IMR-90 (cell line): ENCODE measurements at regions not wholly inside any gene's neighbourhood (a gene's known extent, or its start where the extent isn't known, plus 50 kb on each side); places are given as distances from the start of the nearest gene placed in this dataset.

Experiments used
- ATAC-seq: fragments of 200-7000 bp; cut with Tn5 transposase; 2 replicates; pipeline ENCODE4 v1.9.1; 2020; ENCODE audit warnings: low read depth, mild to moderate bottlenecking, moderate library complexity
- BruUV-seq: library from RNA; stranded (reverse); fragments of 400-500 nt; replicated peaks from 2 replicates; lab custom pipeline; 2021; lab: Mats Ljungman, UMichigan
- CTCF ChIA-PET: fragments of 300-600 bp; formaldehyde crosslinking; extraction: SDS; loops from one replicate; lab custom pipeline; 2021; ENCODE audit warnings: antibody characterized with exemption; lab: Yijun Ruan, JAX
- POLR2A ChIA-PET: fragments of 300-600 bp; sonication (Branson Sonifier 250); formaldehyde crosslinking; loops from one replicate; lab custom pipeline; 2022; ENCODE audit warnings: antibody characterized with exemption; ENCODE audit not compliant: unreplicated experiment; lab: Charles Lee
- DNase-seq: peaks from one replicate; pipeline ENCODE4 v3.0.0; 2013
- H2AFZ ChIP-seq: replicated peaks from 2 replicates; pipeline ENCODE3; 2013; ENCODE audit warnings: low read length, mild to moderate bottlenecking; ENCODE audit not compliant: poor library complexity
- H2AK5ac ChIP-seq: 2 replicates; pipeline ENCODE4 v1.6.1; 2013; ENCODE audit warnings: low read depth, low read length, inconsistent platforms
- H2AK9ac ChIP-seq: replicated peaks from 2 replicates; pipeline ENCODE3; 2013; ENCODE audit warnings: mild to moderate bottlenecking, low read depth, low read length, moderate library complexity; ENCODE audit not compliant: poor library complexity
- H2BK120ac ChIP-seq: 2 replicates; pipeline ENCODE4 v1.6.1; 2013; ENCODE audit warnings: low read depth, low read length, inconsistent platforms
- H2BK15ac ChIP-seq: 3 replicates; pipeline ENCODE4 v1.6.1; 2013; ENCODE audit warnings: low read depth, low read length, inconsistent platforms
- H2BK20ac ChIP-seq: 2 replicates; pipeline ENCODE4 v1.6.1; 2013; ENCODE audit warnings: low read depth, mild to moderate bottlenecking, inconsistent platforms, low read length, moderate library complexity
- H2BK5ac ChIP-seq: 2 replicates; pipeline ENCODE4 v1.6.1; 2013; ENCODE audit warnings: mild to moderate bottlenecking, low read depth, low read length, inconsistent platforms; ENCODE audit not compliant: poor library complexity, severe bottlenecking
- H3K14ac ChIP-seq: replicated peaks from 2 replicates; pipeline ENCODE4 v1.6.1; 2013; ENCODE audit warnings: low read depth, low read length, inconsistent platforms
- H3K18ac ChIP-seq: 2 replicates; pipeline ENCODE4 v1.6.1; 2013; ENCODE audit warnings: low read depth, low read length, control low read depth
- H3K23ac ChIP-seq: 2 replicates; pipeline ENCODE4 v1.6.1; 2013; ENCODE audit warnings: low read depth, low read length, inconsistent platforms
- H3K27ac ChIP-seq: 2 replicates; pipeline ENCODE4 v1.5.1; 2013; ENCODE audit warnings: mild to moderate bottlenecking, control low read depth, low read length; ENCODE audit not compliant: insufficient read depth
- H3K27me3 ChIP-seq: 2 replicates; pipeline ENCODE4 v1.6.1; 2013; ENCODE audit warnings: low read length; ENCODE audit not compliant: control insufficient read depth, insufficient read depth
- H3K36me3 ChIP-seq: 2 replicates; pipeline ENCODE4 v1.6.1; 2013; ENCODE audit warnings: low read length, mixed read lengths; ENCODE audit not compliant: control insufficient read depth, insufficient read depth
- H3K4ac ChIP-seq: 2 replicates; pipeline ENCODE4 v1.6.1; 2013; ENCODE audit warnings: low read depth, low read length, inconsistent platforms
- H3K4me1 ChIP-seq: 2 replicates; pipeline ENCODE4 v1.6.1; 2013; ENCODE audit warnings: low read length, mixed read lengths; ENCODE audit not compliant: control insufficient read depth, insufficient read depth
- H3K4me2 ChIP-seq: 2 replicates; pipeline ENCODE4 v1.6.1; 2013; ENCODE audit warnings: low read depth, mild to moderate bottlenecking, control low read depth, low read length, moderate library complexity
- H3K4me3 ChIP-seq: 2 replicates; pipeline ENCODE4 v1.5.1; 2013; ENCODE audit warnings: low read depth, mild to moderate bottlenecking, control low read depth, low read length, moderate library complexity; ENCODE audit not compliant: insufficient read depth
- H3K56ac ChIP-seq: 2 replicates; pipeline ENCODE4 v1.6.1; 2013; ENCODE audit warnings: low read length, inconsistent platforms; ENCODE audit not compliant: insufficient read depth; ENCODE audit errors: extremely low read depth
- H3K79me1 ChIP-seq, 2 experiments: 2 replicates each; pipeline ENCODE4 v1.6.1; 2013; ENCODE audit warnings: low read length in 2 of 2, inconsistent platforms in 1 of 2, low read depth in 1 of 2
- H3K9ac ChIP-seq: 2 replicates; pipeline ENCODE4 v1.6.1; 2013; ENCODE audit warnings: low read depth, low read length, control low read depth
- H3K9me1 ChIP-seq: 2 replicates; pipeline ENCODE4 v1.6.1; 2013; ENCODE audit warnings: low read length, inconsistent platforms; ENCODE audit not compliant: insufficient read depth
- H3K9me3 ChIP-seq: 2 replicates; pipeline ENCODE4 v1.6.1; 2013; ENCODE audit warnings: low read length; ENCODE audit not compliant: control insufficient read depth, insufficient read depth
- H4K20me1 ChIP-seq: 2 replicates; pipeline ENCODE4 v1.6.1; 2013; ENCODE audit warnings: low read length, inconsistent platforms; ENCODE audit not compliant: insufficient read depth
- H4K5ac ChIP-seq: 2 replicates; pipeline ENCODE4 v1.6.1; 2013; ENCODE audit warnings: mild to moderate bottlenecking, low read depth, low read length, control low read depth
- H4K8ac ChIP-seq, 2 experiments: 2 replicates each; pipeline ENCODE4 v1.6.1; 2013; ENCODE audit warnings: low read depth in 2 of 2, low read length in 2 of 2, control low read depth in 1 of 2, inconsistent platforms in 1 of 2
- H4K91ac ChIP-seq: 2 replicates; pipeline ENCODE4 v1.6.1; 2013; ENCODE audit warnings: low read depth, low read length, inconsistent platforms; ENCODE audit not compliant: insufficient read depth
- BHLHE40 ChIP-seq: fragments of 150-350 bp; IDR thresholded peaks from 2 replicates; pipeline ENCODE4 v1.6.1; 2016; ENCODE audit warnings: mild to moderate bottlenecking, low read depth, low read length
- CHD1 ChIP-seq: IDR thresholded peaks from 2 replicates; pipeline ENCODE4 v1.6.1; 2012; ENCODE audit warnings: low read depth, low read length, improper control_type of control experiment
- FOS ChIP-seq: fragments of 150-350 bp; IDR thresholded peaks from 2 replicates; pipeline ENCODE4 v1.6.1; 2016; ENCODE audit warnings: low read depth, low read length
- MAZ ChIP-seq: IDR thresholded peaks from 2 replicates; pipeline ENCODE4 v1.6.1; 2012; ENCODE audit warnings: low read depth, mild to moderate bottlenecking, low read length, improper control_type of control experiment, moderate library complexity, borderline replicate concordance
- MXI1 ChIP-seq: IDR thresholded peaks from 2 replicates; pipeline ENCODE4 v1.6.1; 2012; ENCODE audit warnings: low read depth, mild to moderate bottlenecking, low read length, moderate library complexity, borderline replicate concordance
- POLR2A ChIP-seq: IDR thresholded peaks from 2 replicates; pipeline ENCODE4 v1.6.1; 2012; ENCODE audit warnings: mild to moderate bottlenecking, low read depth, low read length
- RAD21 ChIP-seq: IDR thresholded peaks from 2 replicates; pipeline ENCODE4 v1.6.1; 2012; ENCODE audit warnings: low read length, improper control_type of control experiment
- RCOR1 ChIP-seq: IDR thresholded peaks from 2 replicates; pipeline ENCODE4 v1.6.1; 2012; ENCODE audit warnings: mild to moderate bottlenecking, low read length, improper control_type of control experiment; ENCODE audit not compliant: insufficient replicate concordance
- WGBS, 2 experiments: methylation state at CpG; one replicate each; pipeline versions ENCODE4 v1.1.5 to v1.1.7; 2013; ENCODE audit warnings: missing lambda C conversion rate in 2 of 2; ENCODE audit not compliant: insufficient read length in 1 of 2; ENCODE audit errors: extremely low coverage in 2 of 2; 5-methylcytosine and 5-hydroxymethylcytosine counted together
- dilution Hi-C: fragments of 300-500 bp; cut with HindIII; formaldehyde crosslinking; loops from one replicate; pipeline ENCODE4 v1.14.3; 2018; ENCODE audit warnings: low sequenced_read_pairs; ENCODE audit not compliant: unreplicated experiment
- in situ Hi-C: fragments of 300-500 bp; cut with MboI; formaldehyde crosslinking; loops from 3 replicates; pipeline ENCODE4 v1.14.3; 2019; ENCODE audit warnings: low sequenced_read_pairs, inconsistent platforms, mixed read lengths
- intact Hi-C: fragments of 100-400 bp; cut with micrococcal nuclease; formaldehyde crosslinking; loops from 2 replicates; pipeline ENCODE4 v1.10.0; 2022
- TF ChIP-seq, protein P1 (sequence below): fragments of 150-350 bp; IDR thresholded peaks from 2 replicates; pipeline ENCODE4 v1.6.1; 2016; ENCODE audit warnings: low read depth, mild to moderate bottlenecking, low read length, moderate library complexity, borderline replicate concordance
- TF ChIP-seq, protein P2 (sequence below): fragments of 150-350 bp; IDR thresholded peaks from 2 replicates; pipeline ENCODE4 v1.6.1; 2017; ENCODE audit warnings: mild to moderate bottlenecking, antibody characterized with exemption, low read length, low read depth

DNA sequence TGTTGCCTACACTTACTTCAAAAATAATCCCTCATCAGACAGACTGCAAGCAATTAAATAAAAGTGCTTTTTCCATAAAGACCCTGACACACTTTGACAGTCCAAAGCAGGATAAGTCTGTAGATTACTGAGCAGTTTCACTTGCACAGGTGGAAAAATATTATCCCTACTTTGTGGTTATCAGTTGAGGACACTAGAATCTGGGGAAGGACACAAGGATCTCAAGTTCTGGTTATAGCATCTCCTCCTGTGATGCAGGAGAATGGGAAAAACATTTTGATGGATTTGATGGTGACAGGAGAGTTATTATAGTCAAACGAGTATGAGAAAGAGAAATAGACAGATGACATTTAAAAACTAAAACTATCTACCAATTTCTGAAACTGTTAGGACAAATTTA, 122.9 kb upstream of the PCDH9 start:
- H4K91ac ChIP-seq: no peak overlapping the region
- ChIA-PET CTCF (no interaction called here), POLR2A (no interaction called here)
- no peak overlapping the region for H3K56ac ChIP-seq
- H3K4me1 ChIP-seq: no peaks in the 10 kb centered on the region
- H3K4me2 ChIP-seq: no peak overlapping the region
- H2BK20ac ChIP-seq: no peak overlapping the region
- H3K9ac ChIP-seq: no peak overlapping the region
- H2BK120ac ChIP-seq: no peak overlapping the region
- H3K18ac ChIP-seq: no peak overlapping the region
- BruUV-seq: no TSS peak
- DNase-seq (no peak), ATAC-seq (no peak)
- no peak overlapping the region for H4K8ac ChIP-seq
- H3K23ac ChIP-seq: no peak overlapping the region
- in situ Hi-C loops (no loop called here), dilution Hi-C loops (no loop called here), intact Hi-C loops (no loop called here)
- no peak overlapping the region for H3K4ac ChIP-seq
- no CpG with 5 or more reads among the region's 1 CpG for WGBS, 2 experiments
- no peaks in the 10 kb centered on the region for H4K20me1 ChIP-seq
- no peak overlapping the region for H3K27ac ChIP-seq
- no peak overlapping the region for H2BK5ac ChIP-seq
- TF ChIP-seq POLR2A: no peak
- no peak for TF ChIP-seq RCOR1
- no peak for TF ChIP-seq RAD21
- TF ChIP-seq CHD1: no peak
- TF ChIP-seq, protein P1, sequence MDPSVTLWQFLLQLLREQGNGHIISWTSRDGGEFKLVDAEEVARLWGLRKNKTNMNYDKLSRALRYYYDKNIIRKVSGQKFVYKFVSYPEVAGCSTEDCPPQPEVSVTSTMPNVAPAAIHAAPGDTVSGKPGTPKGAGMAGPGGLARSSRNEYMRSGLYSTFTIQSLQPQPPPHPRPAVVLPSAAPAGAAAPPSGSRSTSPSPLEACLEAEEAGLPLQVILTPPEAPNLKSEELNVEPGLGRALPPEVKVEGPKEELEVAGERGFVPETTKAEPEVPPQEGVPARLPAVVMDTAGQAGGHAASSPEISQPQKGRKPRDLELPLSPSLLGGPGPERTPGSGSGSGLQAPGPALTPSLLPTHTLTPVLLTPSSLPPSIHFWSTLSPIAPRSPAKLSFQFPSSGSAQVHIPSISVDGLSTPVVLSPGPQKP: no peak
- TF ChIP-seq MXI1: no peak
- TF ChIP-seq BHLHE40: no peak
- no peak for TF ChIP-seq FOS
- TF ChIP-seq, protein P2, sequence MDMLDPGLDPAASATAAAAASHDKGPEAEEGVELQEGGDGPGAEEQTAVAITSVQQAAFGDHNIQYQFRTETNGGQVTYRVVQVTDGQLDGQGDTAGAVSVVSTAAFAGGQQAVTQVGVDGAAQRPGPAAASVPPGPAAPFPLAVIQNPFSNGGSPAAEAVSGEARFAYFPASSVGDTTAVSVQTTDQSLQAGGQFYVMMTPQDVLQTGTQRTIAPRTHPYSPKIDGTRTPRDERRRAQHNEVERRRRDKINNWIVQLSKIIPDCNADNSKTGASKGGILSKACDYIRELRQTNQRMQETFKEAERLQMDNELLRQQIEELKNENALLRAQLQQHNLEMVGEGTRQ: no peak
- TF ChIP-seq MAZ: no peak
- no peaks in the 10 kb centered on the region for H3K27me3 ChIP-seq
- no peak overlapping the region for H2AFZ ChIP-seq
- no peak overlapping the region for H3K4me3 ChIP-seq
- no peaks in the 10 kb centered on the region for H3K9me1 ChIP-seq
- H3K14ac ChIP-seq: no peak overlapping the region
- H3K36me3 ChIP-seq: no peaks in the 10 kb centered on the region
- H3K79me1 ChIP-seq: no peaks in the 10 kb centered on the region
- no peak overlapping the region for H2BK15ac ChIP-seq
- no peak overlapping the region for H2AK5ac ChIP-seq
- no peak overlapping the region for H2AK9ac ChIP-seq
- no peak overlapping the region for H4K5ac ChIP-seq
- no peaks in the 10 kb centered on the region for H3K9me3 ChIP-seq
